K562 (cell line): ENCODE measurements at regions not wholly inside any gene's neighbourhood (a gene's known extent, or its start where the extent isn't known, plus 50 kb on each side); places are given as distances from the start of the nearest gene placed in this dataset.

Source experiments
- HDAC3 ChIP-seq: fragments of 450-650 bp; IDR thresholded peaks from 2 replicates; pipeline ENCODE4 v1.6.1; 2018; ENCODE audit warnings: borderline replicate concordance, mild to moderate bottlenecking, moderate library complexity; ENCODE audit not compliant: partially characterized antibody
- KAT8 ChIP-seq: fragments of 450-650 bp; IDR thresholded peaks from 2 replicates; pipeline ENCODE4 v1.6.1; 2016; ENCODE audit warnings: low read depth, mild to moderate bottlenecking

- TF ChIP-seq HDAC3, result no peak
- no peak for TF ChIP-seq KAT8
These were observed 330.3 kb downstream of the CAAP1 start for GRCh38 chr9:26562338-26562737.
